ENCODE measurements at regions not wholly inside any gene's neighbourhood (a gene's known extent, or its start where the extent isn't known, plus 50 kb on each side); places are given as distances from the start of the nearest gene placed in this dataset.

DNA sequence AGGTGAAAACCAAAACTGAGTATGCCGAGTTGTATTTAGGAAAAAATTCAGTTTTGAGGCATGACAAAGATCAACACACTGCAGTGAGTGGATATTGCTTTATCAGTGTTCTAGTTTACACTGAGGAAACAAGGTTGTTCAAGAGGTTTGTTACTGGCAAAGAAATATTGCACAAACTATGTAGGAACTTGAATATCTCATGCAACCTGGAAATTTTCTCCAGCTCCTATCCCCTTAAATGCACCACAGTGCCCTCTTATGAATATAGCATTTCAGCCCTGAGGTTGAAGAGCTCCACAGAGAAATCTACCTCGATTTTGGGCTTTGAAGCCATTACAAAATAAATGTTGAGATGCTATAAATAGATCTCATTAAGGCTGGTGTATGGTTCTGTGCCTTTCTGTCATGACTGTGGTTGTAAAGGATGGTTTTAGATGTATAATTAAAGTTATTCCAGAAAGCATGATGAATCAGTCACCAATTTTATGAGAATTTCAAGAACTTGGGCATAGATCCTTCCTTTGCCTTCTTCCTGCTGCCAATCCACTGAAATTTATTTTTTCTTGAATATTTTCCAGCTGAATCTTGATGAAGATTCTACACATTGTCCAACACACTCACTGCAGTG lies 159.3 kb downstream of the SPATA31D1 start:
- Histone ChIP-seq H3K23ac (ENCODE audit: insufficient read length, low read depth, low read length) (no peak overlapping the region), H2BK15ac (ENCODE audit: low read depth, low read length) (no peak overlapping the region), H3K4me1 (ENCODE audit: insufficient read depth, low read length) (no peaks in the 10 kb centered on the region), H2BK120ac (ENCODE audit: low read depth, low read length, poor library complexity, severe bottlenecking) (no peak overlapping the region), H3K27me3 (ENCODE audit: insufficient read depth, low read length) (no peaks in the 10 kb centered on the region), H2BK20ac (ENCODE audit: low read depth, low read length, poor library complexity, severe bottlenecking) (no peak overlapping the region), H3K23me2 (ENCODE audit: insufficient read length, low read depth, low read length, poor library complexity, severe bottlenecking) (no peaks in the 10 kb centered on the region), H3K27ac (ENCODE audit: insufficient read length, low read depth, low read length) (no peak overlapping the region), H4K5ac (ENCODE audit: insufficient read length, low read depth, low read length) (no peak overlapping the region), H3K79me2 (ENCODE audit: insufficient read depth, low read length) (no peaks in the 10 kb centered on the region), H3K14ac (ENCODE audit: insufficient read depth, low read length) (no peak overlapping the region), H3K4me2 (ENCODE audit: insufficient read depth, insufficient read length, low read length) (no peak overlapping the region), H4K8ac (replicated peaks; ENCODE audit: insufficient read length, low read depth, low read length) (no peak overlapping the region), H3K4ac (ENCODE audit: low read depth, low read length) (no peak overlapping the region), H3K9ac (ENCODE audit: extremely low read depth, insufficient read length, low read length) (no peak overlapping the region), H4K20me1 (ENCODE audit: control insufficient read depth, insufficient read depth, insufficient read length) (no peaks in the 10 kb centered on the region), H3K79me1 (ENCODE audit: insufficient read depth, low read depth, low read length, poor library complexity, severe bottlenecking) (no peaks in the 10 kb centered on the region), H2BK12ac (ENCODE audit: insufficient read length, low read depth, low read length) (no peak overlapping the region), H2BK5ac (ENCODE audit: insufficient read length, low read length) (no peak overlapping the region), H4K91ac (ENCODE audit: insufficient read length, low read depth, low read length) (no peak overlapping the region), H3T11ph (ENCODE audit: low read length) (no peak overlapping the region), H2AK5ac (ENCODE audit: insufficient read length, low read length) (no peak overlapping the region), H3K9me3 (ENCODE audit: control insufficient read depth, low read depth, low read length) (no peaks in the 10 kb centered on the region), H3K18ac (ENCODE audit: insufficient read length, low read depth, low read length) (no peak overlapping the region), H2AFZ (ENCODE audit: low read length) (no peak overlapping the region), H3K56ac (ENCODE audit: insufficient read length, low read depth, low read length) (no peak overlapping the region)
- H3K27ac Mint-ChIP-seq = no peak overlapping the region
- DNase-seq = no peak
- no peaks in the 10 kb centered on the region for H3K36me3 Mint-ChIP-seq (ENCODE audit: insufficient read depth in 1 of 3, low read depth in 3 of 3)
- no peak for TF ChIP-seq CTCF (conservative IDR thresholded peaks at IDR 0.05)
- H3K9me3 Mint-ChIP-seq = no peaks in the 10 kb centered on the region
- peaks cover 7 to 9% of the 10 kb centered on the region in 2 experiments; a peak in 2 of 4 replicates for H3K4me1 Mint-ChIP-seq
- H3K4me3 Mint-ChIP-seq = no peak overlapping the region
- WGBS (ENCODE audit: extremely low coverage, insufficient read length, low lambda C conversion rate) = no CpG with 5 or more reads among the region's 2 CpGs
- H3K27me3 Mint-ChIP-seq (ENCODE audit: low read depth) = no peaks in the 10 kb centered on the region
